ENCODE measurements at regions not wholly inside any gene's neighbourhood (a gene's known extent, or its start where the extent isn't known, plus 50 kb on each side); places are given as distances from the start of the nearest gene placed in this dataset.

GRCh38 chr21:28632755-28633408 is 359.8 kb downstream of the LTN1 start:
- in situ Hi-C loops (cut with MboI) (no loop called here), intact Hi-C loops (cut with micrococcal nuclease) (no loop called here)
- H2AFZ ChIP-seq (ENCODE audit: low read depth, low read length), result no peak overlapping the region
- no peaks in the 10 kb centered on the region for H3K36me3 ChIP-seq (ENCODE audit: control insufficient read depth, insufficient read depth, low read length)
- no peaks in the 10 kb centered on the region for H3K9me3 ChIP-seq (replicated peaks; ENCODE audit: control insufficient read depth, insufficient read depth, low read depth, low read length)
- no peaks in the 10 kb centered on the region for H3K9me1 ChIP-seq (ENCODE audit: control insufficient read depth, insufficient read depth, low read length)
- no peaks in the 10 kb centered on the region for H3K4me1 ChIP-seq (replicated peaks in 1 of 2; ENCODE audit: control insufficient read depth in 2 of 2, insufficient read depth in 2 of 2, low read length in 2 of 2)
- ATAC-seq (no peak), DNase-seq (ENCODE audit: extremely low read depth in 1 of 4, low spot score in 3 of 4) (no peak), FAIRE-seq (no peak)
- ChIA-PET CTCF (ENCODE audit: low intra/inter-chr PET ratio) (no interaction called here), POLR2A (no interaction called here)
- no peaks in the 10 kb centered on the region for H3K79me2 ChIP-seq (ENCODE audit: control insufficient read depth, insufficient read depth, low read length)
- H3K27ac ChIP-seq (ENCODE audit: extremely low read depth, low read depth, low read length), result no peak overlapping the region
- no peak overlapping the region for H3K4me3 ChIP-seq
- H3K4me2 ChIP-seq (ENCODE audit: insufficient read depth, low read length), result no peak overlapping the region
- no peaks in the 10 kb centered on the region for H4K20me1 ChIP-seq (replicated peaks; ENCODE audit: control insufficient read depth, insufficient read depth, low read length)
- no TSS peak for BruUV-seq (replicated peaks)
- H3K9ac ChIP-seq (ENCODE audit: insufficient read depth in 1 of 2, low read depth in 2 of 2, low read length in 2 of 2), result no peak overlapping the region
- no peak for TF ChIP-seq FOSL1 (tag; conservative IDR thresholded peaks at IDR 0.05)
- no peak for TF ChIP-seq ZNF24 (IDR thresholded peaks at IDR 0.05)
- no peak for TF ChIP-seq ZNF217 (CRISPR knock-in tag; IDR thresholded peaks at IDR 0.05)
- TF ChIP-seq ZBTB26 (CRISPR knock-in tag; IDR thresholded peaks at IDR 0.05), result no peak
- TF ChIP-seq NFATC3 (IDR thresholded peaks at IDR 0.05), result no peak
- no peak for TF ChIP-seq NEUROD1 (IDR thresholded peaks at IDR 0.05; ENCODE audit: borderline replicate concordance, low read depth, low read length, partially characterized antibody)
- no peak for TF ChIP-seq TEAD2 (tag; IDR thresholded peaks at IDR 0.05)
- no peak for TF ChIP-seq SUPT5H (IDR thresholded peaks at IDR 0.05)
- WGBS (ENCODE audit: insufficient coverage, low coverage, missing lambda C conversion rate), result 5% methylated on average over 3 of the region's 3 CpGs
- no peaks in the 10 kb centered on the region for H3K27me3 ChIP-seq (ENCODE audit: control insufficient read depth in 2 of 2, insufficient read depth in 2 of 2, low read length in 2 of 2)
